Calu3 (cell line): ENCODE measurements at regions not wholly inside any gene's neighbourhood (a gene's known extent, or its start where the extent isn't known, plus 50 kb on each side); places are given as distances from the start of the nearest gene placed in this dataset.

ENCODE experiments used
- BruUV-seq: library from RNA; stranded (reverse); fragments of 400-500 nt; replicated peaks from 2 replicates; lab custom pipeline; 2021; lab: Mats Ljungman, UMichigan
- CTCF ChIA-PET: fragments of 300-600 bp; sonication (Branson Sonifier 250); formaldehyde crosslinking; loops from one replicate; lab custom pipeline; 2022; ENCODE audit warnings: antibody characterized with exemption; lab: Charles Lee
- DNase-seq: peaks from one replicate; pipeline ENCODE4 v3.0.0; 2022
- H3K27ac Mint-ChIP-seq: one replicate; pipeline ENCODE4 v1.8.0; 2022; ENCODE audit warnings: mixed read lengths; ENCODE audit not compliant: unreplicated experiment
- H3K27me3 Mint-ChIP-seq: one replicate; pipeline ENCODE4 v1.8.0; 2022; ENCODE audit warnings: mixed read lengths; ENCODE audit not compliant: unreplicated experiment
- H3K36me3 Mint-ChIP-seq: one replicate; pipeline ENCODE4 v1.8.0; 2022; ENCODE audit warnings: mild to moderate bottlenecking, moderate library complexity, mixed read lengths; ENCODE audit not compliant: insufficient read depth, unreplicated experiment
- H3K4me1 Mint-ChIP-seq: one replicate; pipeline ENCODE4 v1.8.0; 2022; ENCODE audit warnings: mild to moderate bottlenecking, low read depth, mixed read lengths; ENCODE audit not compliant: unreplicated experiment
- H3K4me3 Mint-ChIP-seq: one replicate; pipeline ENCODE4 v1.8.0; 2022; ENCODE audit warnings: mild to moderate bottlenecking, low read depth, moderate library complexity, mixed read lengths; ENCODE audit not compliant: unreplicated experiment
- H3K9me3 Mint-ChIP-seq: one replicate; pipeline ENCODE4 v1.8.0; 2022; ENCODE audit warnings: low read depth, mixed read lengths; ENCODE audit not compliant: unreplicated experiment
- intact Hi-C: fragments of 100-400 bp; cut with micrococcal nuclease; formaldehyde crosslinking; loops from one replicate; pipeline ENCODE4 v1.10.0; 2022; ENCODE audit not compliant: unreplicated experiment
- TF ChIP-seq, protein P1 (sequence below): fragments of 200-600 bp; IDR thresholded peaks from one replicate; pipeline ENCODE4 v1.8.0; 2022; ENCODE audit warnings: antibody characterized with exemption; ENCODE audit not compliant: unreplicated experiment

DNA sequence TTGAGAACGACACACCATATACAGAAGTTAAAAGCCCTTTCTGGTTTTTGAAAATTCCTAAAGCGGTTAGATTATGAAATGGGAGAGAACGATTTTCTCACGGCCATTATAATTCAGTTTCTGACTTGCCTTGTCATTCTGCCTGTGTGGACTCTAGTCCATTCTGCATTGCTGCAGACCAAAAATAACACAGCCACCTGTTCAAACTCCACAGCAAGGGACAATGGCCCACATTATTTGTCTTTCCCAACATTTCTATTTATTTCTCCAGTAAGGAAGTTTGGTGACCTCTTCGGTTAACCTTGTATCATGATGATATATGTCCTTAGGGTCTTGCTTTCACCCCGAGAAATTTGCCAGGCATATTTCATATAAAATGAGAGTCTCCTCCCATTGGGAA lies 497.7 kb downstream of the BRINP1 start:
- DNase-seq = no peak
- Mint-ChIP-seq H3K27ac (no peak overlapping the region), H3K36me3 (no peaks in the 10 kb centered on the region), H3K4me1 (no peaks in the 10 kb centered on the region), H3K4me3 (no peak overlapping the region), H3K9me3 (peaks cover 9% of the 10 kb centered on the region), H3K27me3 (no peaks in the 10 kb centered on the region)
- intact Hi-C loops = no loop called here
- TF ChIP-seq, protein P1, sequence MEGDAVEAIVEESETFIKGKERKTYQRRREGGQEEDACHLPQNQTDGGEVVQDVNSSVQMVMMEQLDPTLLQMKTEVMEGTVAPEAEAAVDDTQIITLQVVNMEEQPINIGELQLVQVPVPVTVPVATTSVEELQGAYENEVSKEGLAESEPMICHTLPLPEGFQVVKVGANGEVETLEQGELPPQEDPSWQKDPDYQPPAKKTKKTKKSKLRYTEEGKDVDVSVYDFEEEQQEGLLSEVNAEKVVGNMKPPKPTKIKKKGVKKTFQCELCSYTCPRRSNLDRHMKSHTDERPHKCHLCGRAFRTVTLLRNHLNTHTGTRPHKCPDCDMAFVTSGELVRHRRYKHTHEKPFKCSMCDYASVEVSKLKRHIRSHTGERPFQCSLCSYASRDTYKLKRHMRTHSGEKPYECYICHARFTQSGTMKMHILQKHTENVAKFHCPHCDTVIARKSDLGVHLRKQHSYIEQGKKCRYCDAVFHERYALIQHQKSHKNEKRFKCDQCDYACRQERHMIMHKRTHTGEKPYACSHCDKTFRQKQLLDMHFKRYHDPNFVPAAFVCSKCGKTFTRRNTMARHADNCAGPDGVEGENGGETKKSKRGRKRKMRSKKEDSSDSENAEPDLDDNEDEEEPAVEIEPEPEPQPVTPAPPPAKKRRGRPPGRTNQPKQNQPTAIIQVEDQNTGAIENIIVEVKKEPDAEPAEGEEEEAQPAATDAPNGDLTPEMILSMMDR = no peak
- CTCF ChIA-PET = no interaction called here
- no TSS peak for BruUV-seq

DNA sequence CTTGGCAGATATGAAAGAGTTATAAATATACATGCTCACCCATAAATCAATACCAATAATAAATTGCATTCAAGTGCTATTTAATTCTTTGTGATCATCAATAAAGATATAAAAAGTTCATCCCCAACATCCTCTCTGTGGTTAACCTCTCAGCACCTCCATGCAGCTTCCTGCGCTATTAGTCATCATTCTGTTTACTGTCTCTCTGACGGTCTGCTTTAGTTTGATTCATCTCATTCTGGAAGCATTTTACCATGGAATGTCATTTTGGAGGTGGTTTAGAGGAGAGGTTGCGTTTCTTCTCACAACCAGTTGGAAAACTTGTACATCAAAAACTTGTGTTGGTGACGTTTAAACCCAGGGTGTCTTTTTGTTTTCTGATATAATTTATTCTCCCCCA lies 486.6 kb downstream of the BRINP1 start:
- Mint-ChIP-seq H3K36me3 (peaks cover 5% of the 10 kb centered on the region), H3K27ac (no peak overlapping the region), H3K4me1 (no peaks in the 10 kb centered on the region), H3K27me3 (no peaks in the 10 kb centered on the region), H3K9me3 (peaks cover 11% of the 10 kb centered on the region), H3K4me3 (no peak overlapping the region)
- CTCF ChIA-PET = no interaction called here
- DNase-seq = no peak
- intact Hi-C loops = no loop called here
- TF ChIP-seq, protein P1 = no peak
- BruUV-seq = no TSS peak

DNA sequence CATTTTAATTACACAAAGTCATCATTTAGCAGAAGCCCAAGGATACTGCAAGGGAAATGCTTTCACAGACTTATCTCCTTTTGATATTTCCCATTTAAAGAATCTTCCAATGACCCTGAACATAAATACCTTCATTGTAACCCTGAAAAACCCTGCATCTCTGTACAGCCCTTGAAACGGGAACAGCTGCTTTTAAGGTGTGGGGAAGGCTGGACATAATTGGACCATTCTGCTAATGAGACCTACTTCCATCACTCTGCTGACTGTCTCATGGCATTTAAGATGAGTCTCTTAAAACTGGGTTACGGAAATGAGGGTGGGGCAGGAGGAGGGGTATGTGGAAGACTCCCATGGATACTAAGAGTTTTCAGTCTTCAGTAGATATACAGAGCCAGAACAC lies 485.8 kb downstream of the BRINP1 start:
- no peaks in the 10 kb centered on the region for H3K4me1 Mint-ChIP-seq
- no peak overlapping the region for H3K27ac Mint-ChIP-seq
- H3K9me3 Mint-ChIP-seq = peaks cover 11% of the 10 kb centered on the region
- no peaks in the 10 kb centered on the region for H3K27me3 Mint-ChIP-seq
- no peak overlapping the region for H3K4me3 Mint-ChIP-seq
- CTCF ChIA-PET = no interaction called here
- TF ChIP-seq, protein P1 = no peak
- intact Hi-C loops = no loop called here
- BruUV-seq = no TSS peak
- H3K36me3 Mint-ChIP-seq = peaks cover 5% of the 10 kb centered on the region
- DNase-seq = no peak

DNA sequence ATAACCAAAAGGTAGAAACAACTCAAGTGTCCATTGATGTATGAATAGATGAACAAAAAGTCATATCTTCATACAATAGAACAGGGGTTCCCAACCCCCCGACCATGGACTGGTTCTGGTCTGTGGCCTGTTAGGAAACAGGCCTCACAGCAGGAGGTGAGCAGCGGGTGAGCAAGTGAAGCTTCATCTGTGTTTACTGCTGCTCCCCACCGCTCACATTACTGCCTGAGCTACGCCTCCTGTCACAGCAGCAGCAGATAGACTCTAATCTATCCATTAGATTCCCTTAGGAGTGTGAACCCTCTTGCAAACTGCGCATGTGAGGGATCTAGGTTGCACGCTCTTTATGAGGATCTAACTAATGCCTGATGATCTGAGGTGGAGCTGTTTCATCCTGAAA lies 478.0 kb downstream of the BRINP1 start:
- H3K4me1 Mint-ChIP-seq = no peaks in the 10 kb centered on the region
- no peak overlapping the region for H3K4me3 Mint-ChIP-seq
- intact Hi-C loops = no loop called here
- TF ChIP-seq, protein P1 = no peak
- CTCF ChIA-PET = no interaction called here
- no peak overlapping the region for H3K27ac Mint-ChIP-seq
- no peak for DNase-seq
- no peaks in the 10 kb centered on the region for H3K27me3 Mint-ChIP-seq
- peaks cover 7% of the 10 kb centered on the region for H3K9me3 Mint-ChIP-seq
- H3K36me3 Mint-ChIP-seq = no peaks in the 10 kb centered on the region
- no TSS peak for BruUV-seq
